Activated B cell treated with CpG ODN at 0.5 μM for 24 hours (primary cell): ENCODE measurements at regions not wholly inside any gene's neighbourhood (a gene's known extent, or its start where the extent isn't known, plus 50 kb on each side); places are given as distances from the start of the nearest gene placed in this dataset.

Experiments used
- ATAC-seq: fragments of 200-7000 bp; cut with Tn5 transposase; one replicate; pipeline ENCODE4 v1.10.0; 2021; ENCODE audit warnings: low read depth, mild to moderate bottlenecking, moderate library complexity
- CTCF ChIA-PET: fragments of 350-600 bp; sonication (Branson Sonifier 250); formaldehyde crosslinking; loops from one replicate; lab custom pipeline; 2021; ENCODE audit warnings: antibody characterized with exemption; lab: Charles Lee
- POLR2A ChIA-PET: fragments of 350-600 bp; sonication (Branson Sonifier 250); formaldehyde crosslinking; loops from one replicate; lab custom pipeline; 2021; ENCODE audit warnings: antibody characterized with exemption; lab: Charles Lee
- DNase-seq: peaks from one replicate; pipeline ENCODE4 v3.0.0; 2022
- H3K27ac Mint-ChIP-seq: one replicate; pipeline ENCODE4 v1.8.0; 2020; ENCODE audit warnings: mixed read lengths
- H3K27me3 Mint-ChIP-seq: one replicate; pipeline ENCODE4 v1.8.0; 2021; ENCODE audit warnings: mixed read lengths
- H3K36me3 Mint-ChIP-seq: one replicate; pipeline ENCODE4 v1.8.0; 2021; ENCODE audit warnings: low read depth, mixed read lengths
- H3K4me1 Mint-ChIP-seq: one replicate; pipeline ENCODE4 v1.8.0; 2021; ENCODE audit warnings: mixed read lengths
- H3K4me3 Mint-ChIP-seq: one replicate; pipeline ENCODE4 v1.8.0; 2020; ENCODE audit warnings: mild to moderate bottlenecking, mixed read lengths
- H3K9me3 Mint-ChIP-seq: one replicate; pipeline ENCODE4 v1.8.0; 2020; ENCODE audit warnings: mixed read lengths
- CTCF ChIP-seq: fragments of 200-600 bp; IDR thresholded peaks from one replicate; pipeline ENCODE4 v1.8.0; 2022; ENCODE audit warnings: antibody characterized with exemption, mild to moderate bottlenecking
- intact Hi-C: fragments of 100-400 bp; cut with micrococcal nuclease; formaldehyde crosslinking; loops from one replicate; pipeline ENCODE4 v1.15.1; 2024

DNA sequence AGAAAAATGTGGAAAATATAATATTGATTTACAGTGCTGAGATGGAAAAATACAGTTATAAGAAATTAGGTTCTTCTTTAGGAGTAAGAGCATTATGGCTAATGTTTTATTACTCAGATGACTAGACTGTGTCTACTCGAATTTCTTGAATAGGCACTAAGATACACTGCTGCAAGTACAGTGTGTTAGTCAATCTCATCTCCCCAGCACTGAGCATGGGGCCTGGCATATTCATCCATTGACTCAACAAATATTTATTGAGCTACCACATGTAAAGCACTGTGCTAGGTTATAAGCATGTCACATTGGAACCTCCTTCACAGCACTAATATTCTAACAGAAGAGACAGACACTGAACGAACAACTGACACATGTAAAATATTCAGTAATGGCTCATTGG lies 242.5 kb upstream of the GPC6 start:
- no peak for ATAC-seq
- POLR2A ChIA-PET, result no interaction called here
- no peaks in the 10 kb centered on the region for H3K4me1 Mint-ChIP-seq

GRCh38 chr13:92989301-92989700 lies 237.3 kb upstream of the GPC6 start:
- H3K4me3 Mint-ChIP-seq, result no peak overlapping the region
- no peaks in the 10 kb centered on the region for H3K4me1 Mint-ChIP-seq
- ChIA-PET POLR2A (no interaction called here), CTCF (no interaction called here)
- TF ChIP-seq CTCF, result no peak
- H3K9me3 Mint-ChIP-seq, result peaks cover 8% of the 10 kb centered on the region
- H3K36me3 Mint-ChIP-seq, result no peaks in the 10 kb centered on the region
- intact Hi-C loops, result no loop called here
- H3K27me3 Mint-ChIP-seq, result no peaks in the 10 kb centered on the region
- DNase-seq, result no peak
- no peak overlapping the region for H3K27ac Mint-ChIP-seq
- ATAC-seq, result no peak

More for the DNA sequence above, 242.5 kb upstream of the GPC6 start:
- no peaks in the 10 kb centered on the region for H3K36me3 Mint-ChIP-seq
- no peak overlapping the region for H3K4me3 Mint-ChIP-seq
- CTCF ChIA-PET, result no interaction called here
- peaks cover 10% of the 10 kb centered on the region for H3K9me3 Mint-ChIP-seq
- TF ChIP-seq CTCF, result no peak
- no peaks in the 10 kb centered on the region for H3K27me3 Mint-ChIP-seq
- no peak for DNase-seq
- H3K27ac Mint-ChIP-seq, result no peak overlapping the region
- intact Hi-C loops, result no loop called here

- Mint-ChIP-seq H3K9me3 (peaks cover 16% of the 10 kb centered on the region), H3K36me3 (no peaks in the 10 kb centered on the region), H3K4me3 (no peak overlapping the region), H3K4me1 (no peaks in the 10 kb centered on the region), H3K27me3 (no peaks in the 10 kb centered on the region), H3K27ac (no peak overlapping the region)
- TF ChIP-seq CTCF, result no peak
- ATAC-seq (no peak), DNase-seq (no peak)
- intact Hi-C loops, result no loop called here
- CTCF ChIA-PET, result no interaction called here
- POLR2A ChIA-PET, result no interaction called here
These were observed 234.9 kb upstream of the GPC6 start for GRCh38 chr13:92991692-92992091.

DNA sequence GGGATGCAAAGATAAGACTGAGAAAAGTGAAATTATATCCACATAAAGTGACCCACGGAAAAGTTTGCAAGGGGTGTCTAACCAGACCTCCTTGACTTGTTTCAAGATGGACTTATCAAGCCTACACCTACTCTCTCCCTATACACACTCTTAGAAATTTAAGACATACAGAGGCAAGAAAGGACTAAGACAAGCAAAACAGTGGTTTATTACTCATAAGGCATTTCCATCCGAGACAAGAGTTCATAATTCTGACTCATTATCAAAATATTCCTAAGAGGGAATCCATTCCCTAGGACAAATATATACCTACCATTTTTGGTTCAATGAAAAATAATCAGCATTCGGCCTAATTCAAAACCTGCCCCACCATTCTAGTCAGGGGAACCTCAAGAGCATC lies 232.6 kb upstream of the GPC6 start:
- Mint-ChIP-seq H3K4me1 (no peaks in the 10 kb centered on the region), H3K27me3 (no peaks in the 10 kb centered on the region), H3K27ac (no peak overlapping the region), H3K4me3 (no peak overlapping the region), H3K36me3 (no peaks in the 10 kb centered on the region), H3K9me3 (peaks cover 12% of the 10 kb centered on the region)
- no peak for DNase-seq
- intact Hi-C loops, result no loop called here
- no peak for TF ChIP-seq CTCF
- no peak for ATAC-seq
- CTCF ChIA-PET, result no interaction called here
- POLR2A ChIA-PET, result no interaction called here

GRCh38 chr13:93001866-93002461 lies 224.6 kb upstream of the GPC6 start:
- ATAC-seq (no peak), DNase-seq (no peak)
- no peaks in the 10 kb centered on the region for H3K4me1 Mint-ChIP-seq
- ChIA-PET CTCF (no interaction called here), POLR2A (no interaction called here)
- no peak overlapping the region for H3K4me3 Mint-ChIP-seq
- H3K27ac Mint-ChIP-seq, result no peak overlapping the region
- H3K27me3 Mint-ChIP-seq, result no peaks in the 10 kb centered on the region
- no peaks in the 10 kb centered on the region for H3K36me3 Mint-ChIP-seq
- H3K9me3 Mint-ChIP-seq, result peaks cover 12% of the 10 kb centered on the region
- TF ChIP-seq CTCF, result no peak
- intact Hi-C loops, result no loop called here
